A549 (cell line): ENCODE measurements at regions not wholly inside any gene's neighbourhood (a gene's known extent, or its start where the extent isn't known, plus 50 kb on each side); places are given as distances from the start of the nearest gene placed in this dataset.

Experiments
- ATAC-seq, 2 experiments: fragments of 200-7000 bp in 1 of 2; fragments of >200 bp in 1 of 2; cut with Nextera tagmentation in 1 of 2; cut with Tn5 transposase in 1 of 2; 3 replicates each; pipeline versions ENCODE4 v1.8.0 to v1.9.1; 2018 to 2020; ENCODE audit warnings: mild to moderate bottlenecking in 1 of 2, moderate library complexity in 1 of 2
- CTCF ChIA-PET: fragments of 300-600 bp; sonication (Branson Sonifier 250); formaldehyde crosslinking; extraction: SDS; loops from one replicate; lab custom pipeline; 2021; ENCODE audit warnings: antibody characterized with exemption, inconsistent platforms; lab: Yijun Ruan, JAX
- POLR2A ChIA-PET: fragments of 350-600 bp; formaldehyde crosslinking; extraction: SDS; loops from one replicate; lab custom pipeline; 2021; ENCODE audit warnings: antibody characterized with exemption, inconsistent platforms; lab: Yijun Ruan, JAX
- DNase-seq, 2 experiments: peaks; one replicate each; pipeline versions ENCODE4 v3.0.0 to v3.0.0-alpha.2; 2011 to 2016; ENCODE audit warnings: low read depth in 1 of 2, low spot score in 1 of 2
- FAIRE-seq: peaks from 2 replicates; lab custom pipeline; 2011; peaks lifted over from hg19 to GRCh38; lab: Jason Lieb, UNC
- H3K27ac ChIP-seq, 2 experiments: fragments of >200 bp; sonication (Bioruptor Twin); formaldehyde crosslinking; 3 replicates each; pipeline ENCODE4 v1.5.1; 2016 to 2017
- H3K4me1 ChIP-seq: fragments of >200 bp; sonication (Bioruptor Twin); formaldehyde crosslinking; 3 replicates; pipeline ENCODE4 v1.6.1; 2016
- H3K4me2 ChIP-seq: fragments of >200 bp; sonication (Bioruptor Twin); formaldehyde crosslinking; 3 replicates; pipeline ENCODE4 v1.6.1; 2016
- H3K4me3 ChIP-seq: fragments of >200 bp; sonication (Bioruptor Twin); formaldehyde crosslinking; 3 replicates; pipeline ENCODE4 v1.5.1; 2016
- H3K9me3 ChIP-seq: fragments of >200 bp; sonication (Bioruptor Twin); formaldehyde crosslinking; 3 replicates; pipeline ENCODE4 v1.6.1; 2016
- CBX2 ChIP-seq: fragments of 200-600 bp; sonication (generic); IDR thresholded peaks from 2 replicates; pipeline ENCODE4 v1.6.1; 2016; ENCODE audit warnings: low read depth, mild to moderate bottlenecking, borderline replicate concordance
- CBX8 ChIP-seq: fragments of 200-600 bp; sonication (generic); IDR thresholded peaks from 2 replicates; pipeline ENCODE4 v1.6.1; 2016
- CEBPB ChIP-seq, 2 experiments: fragments of >200 bp in 1 of 2; sonication (Bioruptor Twin) in 1 of 2; formaldehyde crosslinking in 1 of 2; IDR thresholded peaks; 2 replicates each; pipeline ENCODE4 v1.6.1; 2012 to 2016
- CTCF ChIP-seq: fragments of >200 bp; sonication (Bioruptor Twin); formaldehyde crosslinking; IDR thresholded peaks from 3 replicates; pipeline ENCODE4 v1.5.1; 2016
- EHMT2 ChIP-seq: fragments of 200-600 bp; sonication (generic); IDR thresholded peaks from 2 replicates; pipeline ENCODE4 v1.6.1; 2016; ENCODE audit warnings: antibody characterized with exemption, low read depth, mild to moderate bottlenecking, moderate library complexity
- EP300 ChIP-seq, 2 experiments: fragments of >200 bp; sonication (Bioruptor Twin); formaldehyde crosslinking; IDR thresholded peaks; 2 replicates in 1 of 2; 3 replicates in 1 of 2; pipeline ENCODE4 v1.6.1; 2016 to 2017
- FOSB ChIP-seq: fragments of 250-450 bp; sonication (Bioruptor Pico); IDR thresholded peaks from 2 replicates; pipeline ENCODE4 v1.5.0; 2020; ENCODE audit warnings: mild to moderate bottlenecking, moderate library complexity
- FOXS1 ChIP-seq: fragments of 250-450 bp; sonication (Bioruptor Pico); IDR thresholded peaks from 2 replicates; pipeline ENCODE4 v1.5.0; 2020; ENCODE audit warnings: mild to moderate bottlenecking, moderate library complexity
- HMGXB4 ChIP-seq: fragments of 250-450 bp; sonication (Bioruptor Pico); IDR thresholded peaks from 2 replicates; pipeline ENCODE4 v1.5.0; 2021; ENCODE audit warnings: mild to moderate bottlenecking, moderate library complexity, borderline replicate concordance
- KDM1A ChIP-seq: fragments of 200-600 bp; sonication (generic); IDR thresholded peaks from 2 replicates; pipeline ENCODE4 v1.6.1; 2016; ENCODE audit warnings: low read depth, mild to moderate bottlenecking
- MAFK ChIP-seq: fragments of 450-650 bp; IDR thresholded peaks from 2 replicates; pipeline ENCODE4 v1.6.1; 2014; ENCODE audit not compliant: partially characterized antibody
- MAX ChIP-seq: IDR thresholded peaks from 2 replicates; pipeline ENCODE4 v1.6.1; 2012
- PBX3 ChIP-seq: IDR thresholded peaks from 2 replicates; pipeline ENCODE4 v1.6.1; 2012
- POLR2A ChIP-seq: IDR thresholded peaks from 2 replicates; pipeline ENCODE4 v1.6.1; 2012; ENCODE audit warnings: mild to moderate bottlenecking, low read length
- REST ChIP-seq: fragments of 200-600 bp; sonication (generic); IDR thresholded peaks from 2 replicates; pipeline ENCODE4 v1.6.1; 2016; ENCODE audit warnings: antibody characterized with exemption, mild to moderate bottlenecking, moderate library complexity
- RNF2 ChIP-seq: fragments of 200-600 bp; sonication (generic); IDR thresholded peaks from 2 replicates; pipeline ENCODE4 v1.6.1; 2016; ENCODE audit warnings: low read depth, mild to moderate bottlenecking, antibody characterized with exemption, moderate library complexity, borderline replicate concordance
- SMC3 ChIP-seq: fragments of >200 bp; sonication (Bioruptor Twin); formaldehyde crosslinking; IDR thresholded peaks from 3 replicates; pipeline ENCODE4 v1.6.1; 2018; ENCODE audit warnings: inconsistent platforms
- TFCP2L1 ChIP-seq: fragments of 250-450 bp; sonication (Bioruptor Pico); IDR thresholded peaks from 2 replicates; pipeline ENCODE4 v1.5.0; 2021; ENCODE audit warnings: mild to moderate bottlenecking
- TP53 ChIP-seq: fragments of 250-450 bp; sonication (Bioruptor Pico); IDR thresholded peaks from 2 replicates; pipeline ENCODE4 v1.5.0; 2021; ENCODE audit warnings: mild to moderate bottlenecking, moderate library complexity
- ZNF302 ChIP-seq: fragments of 250-450 bp; sonication (Bioruptor Pico); IDR thresholded peaks from 2 replicates; pipeline ENCODE4 v1.9.0; 2021; ENCODE audit warnings: inconsistent platforms, mild to moderate bottlenecking, moderate library complexity
- WGBS: methylation state at CpG from one replicate; pipeline ENCODE4 v1.1.6; 2017; ENCODE audit errors: missing lambda C conversion rate; 5-methylcytosine and 5-hydroxymethylcytosine counted together

GRCh38 chr4:58225460-58225859 lies 1115.3 kb upstream of the IGFBP7 start:
- DNase-seq, result no peak
- 63% methylated on average over 1 of the region's 1 CpG for WGBS
- Histone ChIP-seq H3K4me1 (no peaks in the 10 kb centered on the region), H3K4me3 (no peak overlapping the region), H3K27ac (no peak overlapping the region), H3K4me2 (no peak overlapping the region), H3K9me3 (0 out of 3 replicates have a peak, but pooled peaks cover 2% of the 10 kb centered on the region)
- TF ChIP-seq PBX3 (no peak), ZNF302 (CRISPR knock-in tag) (no peak), RNF2 (no peak), TP53 (no peak)
- FAIRE-seq, result no peak
- no peak for ATAC-seq
- CTCF ChIA-PET, result no interaction called here
- POLR2A ChIA-PET, result no interaction called here

- CTCF ChIA-PET, result no interaction called here
- no peak for FAIRE-seq
Observed at GRCh38 chr4:58219179-58219578, 1109.0 kb upstream of the IGFBP7 start.

More at GRCh38 chr4:58219179-58219578, 1109.0 kb upstream of the IGFBP7 start:
- TF ChIP-seq CEBPB (IDR thresholded peaks at IDR 0.05) (no peak), EP300 (IDR thresholded peaks at IDR 0.05) (no peak), SMC3 (no peak), MAFK (no peak), EHMT2 (no peak), PBX3 (no peak), MAX (no peak), TFCP2L1 (CRISPR knock-in tag) (no peak), HMGXB4 (CRISPR knock-in tag) (no peak), FOSB (CRISPR knock-in tag) (no peak), CBX2 (no peak), POLR2A (no peak), REST (no peak), CTCF (no peak), CBX8 (no peak), FOXS1 (CRISPR knock-in tag) (no peak), KDM1A (no peak)
- DNase-seq, result no peak
- H3K27ac ChIP-seq, result no peak overlapping the region
- 0 out of 3 replicates have a peak, but pooled peaks cover 7% of the 10 kb centered on the region for H3K9me3 ChIP-seq
- no peak overlapping the region for H3K4me2 ChIP-seq
- POLR2A ChIA-PET, result no interaction called here
- no peak overlapping the region for H3K4me3 ChIP-seq
- 9% methylated on average over 2 of the region's 2 CpGs for WGBS
- H3K4me1 ChIP-seq, result no peaks in the 10 kb centered on the region
- ATAC-seq, result no peak
